Heart left ventricle (tissue), 16 donors: ENCODE measurements at regions not wholly inside any gene's neighbourhood (a gene's known extent, or its start where the extent isn't known, plus 50 kb on each side); places are given as distances from the start of the nearest gene placed in this dataset.
"Not testable (repeated sequence)": the region's sequence is repeated elsewhere in the genome, so short reads cannot be mapped to it uniquely, and the experiment has no call there.

Experiments
- ATAC-seq, 4 donors: fragments of 200-7000 bp; cut with Tn5 transposase; one replicate each; pipeline ENCODE4 v1.9.1; 2020 to 2022; ENCODE audit warnings: moderate library complexity in 4 of 4, mild to moderate bottlenecking in 3 of 4, moderate number of reproducible peaks in 1 of 4
- DNase-seq, 5 donors: peaks; one replicate each; pipeline ENCODE4 v3.0.0-alpha.2; 2020
- H3K27ac ChIP-seq, 12 donors: fragments of 200-600 bp; sonication (generic) in 4 of 12; one replicate each; pipeline versions ENCODE4 v1.5.0 to v1.8.0; 2016 to 2022; ENCODE audit warnings: mild to moderate bottlenecking in 2 of 12
- H3K27me3 ChIP-seq, 9 donors: fragments of 200-600 bp; sonication (generic) in 2 of 9; one replicate each; pipeline versions ENCODE4 v1.5.1 to v1.8.0; 2016 to 2022; ENCODE audit warnings: mild to moderate bottlenecking in 3 of 9
- H3K36me3 ChIP-seq, 9 donors: fragments of 200-600 bp; sonication (generic) in 2 of 9; one replicate each; pipeline versions ENCODE4 v1.5.0 to v1.8.0; 2018 to 2022; ENCODE audit warnings: mild to moderate bottlenecking in 2 of 9
- H3K4me1 ChIP-seq, 12 donors: fragments of 200-600 bp; sonication (generic) in 4 of 12; one replicate each; pipeline versions ENCODE4 v1.5.0 to v1.8.0; 2016 to 2022; ENCODE audit warnings: mild to moderate bottlenecking in 3 of 12
- H3K4me3 ChIP-seq, 12 donors: fragments of 200-600 bp; sonication (generic) in 4 of 12; one replicate each; pipeline versions ENCODE4 v1.5.0 to v1.8.0; 2017 to 2022; ENCODE audit warnings: mild to moderate bottlenecking in 9 of 12, moderate library complexity in 4 of 12
- H3K9me3 ChIP-seq, 12 donors: fragments of 200-600 bp; sonication (generic) in 4 of 12; one replicate each; pipeline versions ENCODE4 v1.5.0 to v1.8.0; 2016 to 2022; ENCODE audit warnings: mild to moderate bottlenecking in 1 of 12
- POLR2A ChIP-seq, 2 donors: fragments of 450-650 bp; IDR thresholded peaks; one replicate each; pipeline ENCODE4 v1.6.1; 2017; ENCODE audit warnings: antibody characterized with exemption in 2 of 2, mild to moderate bottlenecking in 2 of 2, moderate library complexity in 2 of 2
- WGBS, 4 donors: extraction: QIAGEN DNeasy Blood & Tissue Kit in 2 of 4; methylation state at CpG; one replicate each; pipeline versions ENCODE4 v1.1.5 to v1.1.7; 2013 to 2018; 5-methylcytosine and 5-hydroxymethylcytosine counted together
- intact Hi-C, 10 donors: fragments of 100-400 bp; cut with DNase I; formaldehyde crosslinking; loops; one replicate each; pipeline versions ENCODE4 v1.11.1 to v1.14.2; 2022
- TF ChIP-seq, protein P1 (sequence below), 12 donors: fragments of 200-600 bp; sonication (generic) in 4 of 12; IDR thresholded peaks; one replicate each; pipeline versions ENCODE4 v1.5.0 to v1.8.0; 2018 to 2022; ENCODE audit warnings: antibody characterized with exemption in 12 of 12, mild to moderate bottlenecking in 5 of 12
- donor health status: ischemic (EF 13 %, LVEDD 7.1; RV severe dilation, severe dysfunction).
- donor health status: healthy with polysubstance abuse.
- donor health status: DM: no; HTN: yes; CAD: no.
- donor health status: DM: no; HTN: no; CAD: no.
- donor health status: ischemic (EF 25% LVEDD 6.9; RV normal size, moderate dysfunction).
- donor health status: ischemic (EF 25% LVEDD 5.7; RV mildly dilated, moderate dysfunction).
- donor health status: healthy.
- donor health status: DM: yes; HTN: yes; CAD: no.
- donor health status: ischemic (EF 35%, LVEDD 5.7; RV mildly dilated, moderate dysfunction).
- donor health status: nonischemic (EF 11% LVEDD 7.7; RV severe dilation, severe dysfunction).
- donor health status: DM: yes; HTN: yes; CAD: no.
- donor health status: PGD.
- donor health status: ischemic (EF 29% LVEDD 5.4; RV normal size, mild dysfunction).
- donor health status: nonischemic (EF 23%, LVEDD 6.1; RV moderate dilation, normal function).

DNA sequence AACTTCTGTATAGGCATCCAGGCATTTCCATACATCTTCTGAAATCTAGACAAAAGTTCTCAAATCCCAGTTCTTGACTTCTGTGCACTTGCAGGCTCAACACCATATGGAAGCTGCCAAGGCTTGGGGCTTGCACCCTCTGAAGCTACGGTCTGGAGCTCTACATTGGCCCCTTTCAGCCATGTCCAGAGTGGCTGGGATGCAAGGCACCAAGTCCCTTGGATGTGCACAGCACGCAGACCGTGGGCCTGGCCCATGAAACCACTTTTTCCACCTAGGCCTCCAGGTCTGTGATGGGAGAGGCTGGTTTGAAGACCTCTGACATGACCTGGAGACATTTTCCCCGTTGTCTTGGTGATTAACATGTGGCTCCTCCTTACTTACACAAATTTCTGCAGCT, 1645.1 kb downstream of the REEP3 start:
- H3K4me1 ChIP-seq: no peaks in the 10 kb centered on the region
- intact Hi-C loops: no loop called here
- no peak overlapping the region for H3K4me3 ChIP-seq
- no peak for ATAC-seq
- WGBS, 4 donors: 60 to 89% (median 87%) methylated on average over 3 to 4 of the region's 4 CpGs
- no peaks in the 10 kb centered on the region for H3K36me3 ChIP-seq
- H3K27me3 ChIP-seq: no peaks in the 10 kb centered on the region
- peaks cover 0 to 7% (median 0%) of the 10 kb centered on the region in 12 donors for H3K9me3 ChIP-seq
- TF ChIP-seq POLR2A (IDR thresholded peaks at IDR 0.05): no peak
- TF ChIP-seq, protein P1, sequence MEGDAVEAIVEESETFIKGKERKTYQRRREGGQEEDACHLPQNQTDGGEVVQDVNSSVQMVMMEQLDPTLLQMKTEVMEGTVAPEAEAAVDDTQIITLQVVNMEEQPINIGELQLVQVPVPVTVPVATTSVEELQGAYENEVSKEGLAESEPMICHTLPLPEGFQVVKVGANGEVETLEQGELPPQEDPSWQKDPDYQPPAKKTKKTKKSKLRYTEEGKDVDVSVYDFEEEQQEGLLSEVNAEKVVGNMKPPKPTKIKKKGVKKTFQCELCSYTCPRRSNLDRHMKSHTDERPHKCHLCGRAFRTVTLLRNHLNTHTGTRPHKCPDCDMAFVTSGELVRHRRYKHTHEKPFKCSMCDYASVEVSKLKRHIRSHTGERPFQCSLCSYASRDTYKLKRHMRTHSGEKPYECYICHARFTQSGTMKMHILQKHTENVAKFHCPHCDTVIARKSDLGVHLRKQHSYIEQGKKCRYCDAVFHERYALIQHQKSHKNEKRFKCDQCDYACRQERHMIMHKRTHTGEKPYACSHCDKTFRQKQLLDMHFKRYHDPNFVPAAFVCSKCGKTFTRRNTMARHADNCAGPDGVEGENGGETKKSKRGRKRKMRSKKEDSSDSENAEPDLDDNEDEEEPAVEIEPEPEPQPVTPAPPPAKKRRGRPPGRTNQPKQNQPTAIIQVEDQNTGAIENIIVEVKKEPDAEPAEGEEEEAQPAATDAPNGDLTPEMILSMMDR (IDR thresholded peaks at IDR 0.05): no peak
- DNase-seq: no peak
- no peak overlapping the region for H3K27ac ChIP-seq

DNA sequence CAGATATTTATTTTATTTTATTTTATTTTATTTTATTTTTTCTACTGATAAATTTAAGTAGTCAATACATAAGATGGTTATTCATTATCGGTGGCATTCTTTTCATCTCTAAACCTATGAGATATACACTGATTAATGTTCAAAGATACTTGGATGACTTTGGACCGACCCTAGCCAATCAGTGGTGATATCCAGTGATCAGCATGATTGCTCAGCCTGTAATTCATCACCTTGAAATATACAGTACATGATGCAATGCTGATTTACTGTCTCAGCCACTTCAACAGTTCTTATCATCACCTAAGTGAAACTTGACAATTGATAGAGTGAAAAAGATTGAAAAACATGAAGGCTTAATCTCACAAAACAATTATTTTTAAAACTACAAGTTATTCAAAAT, 1651.0 kb downstream of the REEP3 start:
- intact Hi-C loops: no loop called here
- Histone ChIP-seq H3K4me3 (no peak overlapping the region), H3K27ac (no peak overlapping the region), H3K4me1 (no peaks in the 10 kb centered on the region), H3K36me3 (no peaks in the 10 kb centered on the region), H3K9me3 (no peaks in the 10 kb centered on the region), H3K27me3 (no peaks in the 10 kb centered on the region)
- TF ChIP-seq, protein P1 (IDR thresholded peaks at IDR 0.05): no peak
- TF ChIP-seq POLR2A (IDR thresholded peaks at IDR 0.05): no peak
- DNase-seq (no peak), ATAC-seq (no peak)
- WGBS, 4 donors: 57 to 66% (median 64%) methylated on average over 2 of the region's 2 CpGs

DNA sequence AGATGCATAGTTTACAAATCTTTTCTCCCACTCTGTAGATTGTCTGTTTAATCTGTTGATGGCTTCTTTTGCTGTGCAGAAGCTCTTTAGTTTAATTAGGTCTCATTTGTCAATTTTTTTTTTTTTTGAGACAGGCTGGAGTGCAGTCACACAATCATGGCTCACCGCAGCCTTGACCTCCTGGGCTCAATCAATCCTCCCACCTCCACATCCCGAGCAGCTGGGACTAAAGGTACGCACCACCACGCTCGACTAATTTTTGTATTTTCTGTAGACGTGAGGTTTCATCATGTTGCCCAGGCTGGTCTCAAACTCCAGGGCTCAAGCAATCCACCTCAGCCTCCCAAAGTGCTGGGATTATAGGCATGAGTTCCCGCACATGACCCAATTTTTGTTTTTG, 1655.8 kb downstream of the REEP3 start:
- ATAC-seq: no peak
- WGBS, 4 donors: 88 to 95% (median 94%) methylated on average over 7 of the region's 7 CpGs

GRCh38 chr10:65183236-65183635, 1662.0 kb downstream of the REEP3 start:
- Histone ChIP-seq H3K27ac (no peak overlapping the region), H3K27me3 (no peaks in the 10 kb centered on the region), H3K9me3 (peaks cover 0 to 18% (median 8%) of the 10 kb centered on the region in 12 donors), H3K4me3 (no peak overlapping the region), H3K4me1 (no peaks in the 10 kb centered on the region), H3K36me3 (no peaks in the 10 kb centered on the region)
- intact Hi-C loops: no loop called here
- no peak for ATAC-seq
- DNase-seq: no peak
- TF ChIP-seq POLR2A (IDR thresholded peaks at IDR 0.05): no peak
- TF ChIP-seq, protein P1 (IDR thresholded peaks at IDR 0.05): no peak
- 93 to 97% (median 95%) methylated on average over 1 of the region's 1 CpG for WGBS, 4 donors

More for the DNA sequence above, 1655.8 kb downstream of the REEP3 start:
- Histone ChIP-seq H3K36me3 (no peaks in the 10 kb centered on the region), H3K4me1 (no peaks in the 10 kb centered on the region), H3K4me3 (no peak overlapping the region), H3K27me3 (no peaks in the 10 kb centered on the region), H3K27ac (no peak overlapping the region), H3K9me3 (peaks cover 0 to 18% (median 8%) of the 10 kb centered on the region in 12 donors)
- intact Hi-C loops: no loop called here
- TF ChIP-seq, protein P1 (IDR thresholded peaks at IDR 0.05): no peak
- TF ChIP-seq POLR2A (IDR thresholded peaks at IDR 0.05): no peak
- DNase-seq: no peak

DNA sequence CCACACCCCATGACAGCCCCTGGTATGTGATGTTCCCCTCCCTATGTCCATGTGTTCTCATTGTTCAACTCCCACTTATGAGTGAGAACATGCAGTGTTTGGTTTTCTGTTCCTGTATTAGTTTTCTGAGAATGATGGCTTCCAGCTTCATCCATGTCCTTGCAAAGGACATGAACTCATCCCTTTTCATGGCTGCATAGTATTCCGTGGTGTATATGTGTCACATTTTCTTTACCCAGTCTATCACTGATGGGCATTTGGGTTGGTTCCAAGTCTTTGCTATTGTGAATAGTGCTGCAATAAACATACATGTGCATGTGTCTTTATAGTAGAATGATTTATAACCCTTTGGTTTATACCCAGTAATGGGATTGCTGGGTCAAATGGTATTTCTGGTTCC, 1665.5 kb downstream of the REEP3 start:
- 91 to 100% (median 95%) methylated on average over 1 of the region's 1 CpG for WGBS, 4 donors
- H3K27me3 ChIP-seq, H3K9me3 ChIP-seq, H3K4me3 ChIP-seq, ATAC-seq, H3K27ac ChIP-seq, H3K36me3 ChIP-seq, intact Hi-C loops, H3K4me1 ChIP-seq, DNase-seq: not testable (repeated sequence)
